ENCODE measurements at regions not wholly inside any gene's neighbourhood (a gene's known extent, or its start where the extent isn't known, plus 50 kb on each side); places are given as distances from the start of the nearest gene placed in this dataset.
A peak's percentile ranks its signal among the peaks of the same experiment; 100 is the strongest.
"Not testable (repeated sequence)": the region's sequence is repeated elsewhere in the genome, so short reads cannot be mapped to it uniquely, and the experiment has no call there.

DNA sequence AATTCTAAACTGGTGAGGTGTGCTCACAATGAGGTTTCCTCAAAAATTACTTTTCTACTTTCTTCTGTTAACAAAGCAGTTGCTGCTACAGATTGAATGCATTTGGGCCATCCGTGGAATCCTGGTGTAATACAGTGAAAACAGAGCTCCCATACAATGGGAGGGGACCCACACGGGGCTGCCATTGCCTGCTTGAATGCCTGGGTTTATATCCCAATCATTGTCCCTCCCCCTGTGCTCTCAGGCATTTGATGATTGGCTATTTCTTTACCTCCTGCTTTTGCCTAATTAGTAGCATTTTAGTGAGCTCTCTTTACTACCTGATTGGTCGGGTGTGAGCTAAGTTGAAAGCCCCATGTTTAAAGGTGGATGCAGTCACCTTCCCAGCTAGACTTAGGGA lies 52.9 kb upstream of the CSF1 start:
- not testable (repeated sequence) for DNase-seq (ENCODE audit: low spot score)

DNA sequence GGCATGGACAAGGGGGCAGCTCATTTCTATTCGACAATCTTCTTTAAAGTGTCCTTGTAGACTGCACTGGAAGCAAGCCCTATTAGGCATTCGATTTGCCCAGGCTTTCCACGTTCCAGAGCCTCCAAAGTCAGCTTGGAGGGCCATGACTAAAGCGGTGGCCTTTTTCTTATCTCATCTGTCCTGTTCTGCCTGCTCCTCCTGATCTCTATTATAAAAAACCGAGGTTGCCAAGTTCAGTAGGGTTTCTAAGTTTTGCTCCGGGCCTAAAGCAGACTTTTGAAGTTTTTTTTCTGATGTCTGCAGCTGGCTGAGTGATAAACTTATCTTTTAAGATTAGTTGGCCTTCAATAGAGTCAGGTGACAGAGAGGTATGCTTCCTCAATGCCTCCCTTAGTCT lies 54.7 kb upstream of the CSF1 start:
- not testable (repeated sequence) for DNase-seq (ENCODE audit: low spot score)

DNA sequence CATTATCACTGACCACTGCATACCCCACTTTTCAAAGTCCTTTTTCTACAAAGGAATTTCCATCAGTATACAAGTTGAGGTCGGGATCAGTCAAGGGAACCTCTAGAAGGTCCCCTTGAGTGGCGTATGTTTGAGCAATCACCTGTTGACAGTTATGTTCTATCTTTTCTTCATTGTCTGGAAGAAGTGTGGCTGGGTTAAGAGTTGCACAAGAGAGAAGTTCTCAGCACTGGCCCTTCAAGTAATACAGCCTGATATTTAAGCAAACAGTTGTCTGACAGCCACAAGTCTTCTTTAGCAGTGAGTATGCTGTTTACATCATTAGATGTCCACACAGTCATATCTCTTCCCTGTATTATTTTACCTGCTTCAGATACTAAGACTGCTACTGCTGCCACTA lies 56.7 kb upstream of the CSF1 start:
- DNase-seq (ENCODE audit: low spot score), result not testable (repeated sequence)

DNA sequence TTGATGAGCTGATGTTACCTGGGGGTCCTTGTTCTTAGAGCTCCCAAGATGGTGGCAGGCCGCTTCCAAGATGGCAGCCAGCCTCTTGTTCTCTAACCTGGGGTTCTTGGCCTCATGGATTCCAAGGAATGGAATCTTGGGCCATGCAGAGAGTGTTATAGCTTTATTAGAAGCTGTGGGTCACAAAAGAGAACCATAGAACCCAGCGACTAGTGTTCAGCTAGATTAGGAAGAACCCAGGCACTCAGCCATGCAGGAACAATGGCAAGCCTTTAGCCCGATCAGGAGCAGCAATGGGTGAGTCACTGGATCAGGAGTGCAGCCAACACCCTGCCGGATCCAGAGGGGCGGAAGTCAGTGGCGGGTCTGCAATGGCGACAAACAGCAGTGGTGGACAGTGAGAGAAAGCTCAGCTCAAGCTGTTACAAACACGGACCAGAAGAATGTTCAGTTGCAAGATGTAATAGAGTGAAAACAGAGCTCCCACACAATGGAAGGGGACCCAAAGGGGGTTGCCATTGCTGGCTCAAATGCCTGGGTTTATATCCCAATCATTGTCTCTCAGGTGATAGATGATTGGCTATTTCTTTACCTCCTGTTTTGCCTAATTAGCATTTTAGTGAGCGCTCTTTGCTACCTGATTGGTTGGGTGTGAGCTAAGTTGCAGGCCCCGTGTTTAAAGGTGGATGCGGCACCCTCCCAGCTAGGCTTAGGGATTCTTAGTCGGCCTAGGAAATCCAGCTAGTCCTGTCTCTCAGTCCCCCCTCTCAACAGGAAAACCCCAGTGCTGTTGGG lies 58.2 kb upstream of the CSF1 start:
- DNase-seq (ENCODE audit: low spot score), result not testable (repeated sequence)

DNA sequence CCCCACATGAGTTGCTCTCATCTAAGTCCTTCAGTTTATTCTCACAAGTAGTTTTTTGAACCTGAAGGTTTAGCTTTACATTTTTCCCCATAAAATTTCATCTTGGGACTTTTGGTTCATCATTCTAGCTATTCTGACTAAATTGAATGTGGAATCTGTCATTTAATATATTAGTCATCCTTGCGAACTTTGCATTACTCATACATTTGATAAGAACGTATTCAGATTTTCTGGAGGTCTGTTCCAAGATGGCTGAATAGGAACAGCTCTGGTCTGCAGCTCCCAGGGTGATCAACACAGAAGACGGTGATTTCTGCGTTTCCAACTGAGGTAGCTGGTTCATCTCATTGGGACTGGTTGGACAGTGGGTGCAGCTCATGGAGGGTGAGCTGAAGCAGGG lies 59.8 kb upstream of the CSF1 start:
- no peak for DNase-seq (ENCODE audit: low spot score)

DNA sequence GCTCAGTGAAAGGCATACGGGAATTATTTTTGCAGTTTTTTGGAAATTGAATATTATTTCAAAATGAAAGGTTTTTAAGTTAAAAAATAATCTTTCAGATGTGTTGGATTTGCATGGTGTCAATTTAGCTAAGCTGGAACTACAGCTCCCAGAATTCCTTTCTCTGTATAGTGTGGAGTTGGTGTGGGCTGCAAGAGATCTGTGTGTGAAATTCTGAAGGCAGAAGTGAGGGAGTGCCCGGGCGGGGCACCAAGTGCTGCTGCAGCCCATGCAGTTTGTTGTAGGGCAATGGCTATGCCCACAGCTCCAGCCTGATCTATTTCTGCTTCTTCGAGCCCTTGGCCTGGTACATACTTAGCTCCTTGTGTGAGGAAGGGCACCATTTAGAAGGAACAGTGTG lies 60.5 kb upstream of the CSF1 start:
- no peak for DNase-seq (ENCODE audit: low spot score)

DNA sequence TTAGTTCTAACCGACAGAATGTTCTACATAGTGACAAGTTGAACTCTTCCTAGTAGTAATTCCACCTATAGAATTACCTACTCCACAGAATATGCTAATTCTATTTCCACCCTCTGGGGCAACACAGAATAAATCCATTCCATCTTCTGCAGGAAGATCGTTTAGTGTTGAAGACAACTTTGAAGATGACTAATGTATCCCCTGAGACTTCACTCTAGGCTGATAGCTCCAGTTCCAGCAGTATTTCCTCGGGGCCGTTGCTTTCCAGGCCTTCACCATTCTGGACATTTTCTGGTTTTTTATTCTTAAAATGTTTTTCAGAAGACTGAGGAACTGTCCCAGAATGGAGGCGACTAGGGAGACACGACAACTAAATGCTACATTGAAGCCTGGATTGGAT lies 61.0 kb upstream of the CSF1 start:
- no peak for DNase-seq (ENCODE audit: low spot score)

DNA sequence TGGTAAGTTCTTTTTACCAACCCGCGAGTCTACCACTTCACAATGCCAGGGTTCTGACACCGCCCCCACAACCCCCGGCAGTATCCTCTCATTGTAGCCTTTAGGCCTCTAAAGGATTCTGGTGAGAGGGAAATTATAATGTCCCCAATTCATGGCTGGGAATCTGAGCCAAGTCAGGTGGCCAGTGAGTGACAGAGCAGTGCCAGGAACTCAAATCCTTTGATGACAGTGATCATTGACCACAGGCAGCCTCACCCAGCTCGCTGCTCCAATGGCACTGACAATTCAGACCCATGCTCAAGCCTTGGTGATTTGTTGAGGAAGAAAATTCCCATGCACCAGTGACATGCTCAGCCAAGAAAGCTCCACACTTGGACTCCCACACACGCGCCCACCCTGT lies 63.4 kb upstream of the CSF1 start:
- no peak for DNase-seq (ENCODE audit: low spot score)

DNA sequence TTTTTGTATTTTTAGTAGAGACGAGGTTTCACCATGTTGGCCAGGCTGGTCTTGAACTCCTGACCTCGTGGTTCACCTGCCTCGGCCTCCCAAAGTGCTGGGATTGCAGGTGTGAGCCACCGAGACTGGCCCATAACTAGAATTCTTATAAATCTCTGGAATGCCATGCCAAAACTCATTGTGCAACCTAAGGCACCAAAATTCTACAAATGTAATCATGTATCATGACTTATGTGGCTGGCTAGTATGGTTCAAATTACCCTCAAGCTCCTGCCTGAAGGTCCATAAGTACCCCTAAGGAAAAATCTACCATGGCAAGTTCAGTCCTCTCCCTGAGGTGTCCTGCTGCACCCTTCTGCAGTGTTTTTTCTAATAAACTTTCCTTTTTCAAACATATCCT lies 63.8 kb upstream of the CSF1 start:
- DNase-seq (ENCODE audit: low spot score), result no peak

DNA sequence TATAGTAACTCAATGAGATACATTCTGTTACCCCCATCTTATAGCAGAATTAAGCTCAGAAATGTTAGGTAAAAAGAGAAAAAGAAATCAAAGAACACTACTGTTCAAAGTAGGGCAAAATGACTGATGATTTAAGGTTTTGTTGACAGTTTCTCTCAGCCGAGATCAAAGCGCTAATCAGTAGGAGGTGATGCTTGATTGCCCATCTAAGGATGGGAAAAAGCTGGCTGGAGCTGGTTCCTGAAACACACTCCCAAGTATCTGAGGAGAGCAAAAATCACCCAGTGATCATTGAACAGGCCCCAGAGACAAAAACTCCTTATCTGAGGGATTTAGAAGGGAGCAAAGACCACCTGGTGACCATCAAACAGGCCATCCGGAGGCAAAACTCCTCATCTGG lies 64.5 kb upstream of the CSF1 start:
- DNase-seq (ENCODE audit: low spot score), result no peak

DNA sequence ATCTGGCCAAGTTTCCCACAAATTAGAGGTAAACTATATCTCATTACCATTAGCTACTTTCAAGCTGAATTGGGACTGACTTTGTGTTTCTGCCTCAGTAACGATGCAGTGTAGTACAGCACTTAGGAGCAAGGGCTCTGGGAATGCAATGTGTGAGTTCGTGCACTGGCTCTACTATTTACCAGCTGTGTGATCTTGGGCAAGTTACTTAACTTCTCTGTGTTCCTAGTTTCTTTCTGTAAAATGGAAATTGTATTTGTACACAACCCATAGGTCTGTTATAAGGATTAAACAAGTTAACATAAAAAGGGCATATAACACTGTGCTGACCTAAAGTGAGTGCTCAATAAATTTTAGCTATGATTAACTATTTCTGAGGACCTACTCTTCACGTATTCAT lies 65.0 kb upstream of the CSF1 start:
- DNase-seq (ENCODE audit: low spot score), result no peak

DNA sequence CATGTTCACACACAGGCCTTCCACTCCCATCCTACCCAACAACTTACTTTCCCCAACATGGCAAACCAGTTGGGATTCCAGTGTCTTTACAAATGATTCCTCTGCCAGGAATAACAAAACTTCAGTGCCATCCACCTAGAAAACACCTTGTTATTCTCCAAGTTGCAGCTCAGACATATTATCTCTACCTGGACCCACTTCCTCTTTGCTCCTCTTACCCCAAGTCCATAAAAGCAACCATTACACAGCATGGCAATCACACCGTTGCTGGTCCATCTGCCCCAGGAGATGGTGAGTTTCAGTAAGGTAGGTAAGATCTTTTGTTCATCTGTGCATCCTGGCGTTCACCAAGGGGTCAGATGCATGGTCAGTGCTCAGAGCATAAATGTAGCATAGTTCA lies 66.0 kb upstream of the CSF1 start:
- no peak for DNase-seq (ENCODE audit: low spot score)

DNA sequence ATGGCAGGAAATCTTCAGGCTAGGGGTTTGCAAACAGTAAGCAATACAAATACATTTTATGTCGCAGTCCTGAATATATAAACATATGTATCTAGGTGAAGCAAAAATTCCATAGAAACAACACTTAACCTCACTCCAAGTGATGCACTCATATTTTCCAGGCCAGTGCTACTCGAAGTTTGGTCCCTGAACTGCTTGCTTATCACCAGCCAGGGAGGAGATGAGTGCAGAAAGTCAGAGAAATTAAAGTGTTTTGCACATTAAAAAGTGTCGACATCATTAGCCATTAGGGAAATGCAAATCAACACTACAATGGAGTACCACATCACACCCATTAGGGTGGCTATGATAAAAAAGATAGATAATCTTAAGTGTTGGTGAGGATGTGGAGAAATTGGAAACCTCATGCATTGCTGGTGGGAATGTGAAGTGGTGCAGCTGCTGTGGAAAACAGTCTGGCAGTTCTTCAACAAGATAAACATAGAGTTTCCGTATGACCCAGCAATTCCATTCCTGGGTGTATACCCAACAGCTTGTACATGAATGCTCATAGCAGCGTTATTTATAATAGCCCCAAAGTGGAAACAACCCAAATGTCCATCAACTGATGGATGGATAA lies 70.5 kb upstream of the CSF1 start:
- DNase-seq (ENCODE audit: low spot score), result no peak

DNA sequence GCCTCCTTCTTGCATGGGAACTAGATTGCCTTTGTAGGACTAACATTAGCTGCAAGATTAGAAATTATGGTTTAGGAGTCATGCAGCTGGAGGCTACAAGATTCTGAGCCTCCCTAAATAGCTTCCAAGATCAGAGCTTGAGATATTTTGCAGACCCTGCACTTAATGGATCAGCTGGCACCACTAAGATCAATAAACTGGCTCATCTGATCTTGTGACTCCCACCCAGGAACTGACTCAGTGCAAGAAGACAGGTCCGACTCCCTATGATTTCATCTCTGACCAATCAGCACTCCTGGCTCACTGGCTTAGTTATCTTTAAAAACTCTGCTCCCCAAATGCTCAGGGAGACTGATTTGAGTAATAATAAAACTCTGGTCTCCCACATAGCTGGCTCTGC lies 71.4 kb upstream of the CSF1 start:
- not testable (repeated sequence) for DNase-seq (ENCODE audit: low spot score)

DNA sequence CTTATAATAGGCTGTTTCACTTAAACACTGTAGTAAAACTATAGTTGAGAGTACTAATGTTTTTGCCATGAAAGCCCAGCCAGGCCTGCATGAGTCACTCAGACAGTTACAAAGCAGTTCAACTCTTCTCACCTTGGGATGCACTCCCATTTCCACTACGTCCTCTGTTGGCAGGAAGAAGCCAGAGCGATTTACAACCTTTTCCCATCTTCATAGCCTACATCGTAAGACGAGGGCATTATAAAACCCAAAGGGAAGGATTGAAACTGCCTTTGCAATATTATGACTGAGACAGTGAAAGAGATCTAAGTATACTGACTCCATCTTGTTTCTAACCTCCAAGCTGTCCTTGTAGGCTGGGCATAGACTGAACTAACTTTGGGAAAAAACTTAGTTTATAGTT lies 71.8 kb upstream of the CSF1 start:
- DNase-seq (ENCODE audit: low spot score), result peak; percentile 42

DNA sequence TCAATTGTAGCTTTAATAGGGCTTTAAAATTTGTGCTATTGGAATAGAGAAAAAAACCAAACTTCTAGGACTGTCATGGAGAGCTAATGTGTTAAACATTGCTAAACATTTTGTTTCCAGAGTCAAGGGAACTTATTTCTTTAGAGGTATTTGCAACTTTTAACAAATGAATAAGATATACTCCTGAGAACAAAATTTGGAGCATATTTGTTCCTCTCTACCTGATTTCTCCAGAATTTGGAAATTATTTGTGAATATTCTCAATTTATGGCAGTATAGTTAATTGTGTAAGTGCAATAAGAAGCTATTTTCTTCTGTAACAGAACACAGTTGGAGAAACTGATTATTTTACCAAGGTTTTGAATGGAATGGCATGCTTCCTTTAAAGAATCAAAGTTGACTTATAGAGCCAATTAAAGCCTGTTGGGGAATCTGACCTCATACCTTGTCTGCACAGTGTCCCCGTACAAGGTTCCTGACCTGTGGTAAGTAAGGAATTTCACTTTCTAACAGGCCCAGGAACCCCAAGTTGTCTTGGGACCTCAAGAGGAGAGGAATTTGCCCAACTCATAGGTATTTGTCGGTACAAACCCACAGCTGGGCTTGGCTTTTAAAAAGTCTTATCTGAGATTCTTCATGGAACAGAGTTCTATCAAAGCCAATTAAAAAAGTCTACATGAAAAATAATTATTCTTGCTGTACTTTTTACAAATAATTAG lies 72.6 kb upstream of the CSF1 start:
- no peak for DNase-seq (ENCODE audit: low spot score)

DNA sequence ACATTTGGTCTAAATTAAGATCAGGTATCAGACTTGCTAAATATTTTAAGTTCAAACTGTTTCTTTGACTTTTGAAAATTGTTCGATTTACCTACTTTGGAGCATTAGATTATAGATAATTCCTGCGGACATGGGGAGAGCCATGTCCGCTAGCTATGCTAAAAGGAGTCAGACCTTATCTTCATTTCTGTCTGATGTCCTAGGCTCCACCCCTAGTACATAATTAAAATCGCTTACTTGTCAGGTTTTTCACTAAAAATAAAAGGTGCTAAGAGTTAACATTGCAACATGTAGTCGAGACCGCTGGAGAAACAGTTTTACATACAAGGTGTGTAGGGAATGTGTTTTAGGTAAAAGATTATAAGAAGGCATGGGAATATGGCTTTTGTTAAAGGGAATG lies 71.9 kb upstream of the EPS8L3 start:
- DNase-seq (ENCODE audit: low spot score), result not testable (repeated sequence)

DNA sequence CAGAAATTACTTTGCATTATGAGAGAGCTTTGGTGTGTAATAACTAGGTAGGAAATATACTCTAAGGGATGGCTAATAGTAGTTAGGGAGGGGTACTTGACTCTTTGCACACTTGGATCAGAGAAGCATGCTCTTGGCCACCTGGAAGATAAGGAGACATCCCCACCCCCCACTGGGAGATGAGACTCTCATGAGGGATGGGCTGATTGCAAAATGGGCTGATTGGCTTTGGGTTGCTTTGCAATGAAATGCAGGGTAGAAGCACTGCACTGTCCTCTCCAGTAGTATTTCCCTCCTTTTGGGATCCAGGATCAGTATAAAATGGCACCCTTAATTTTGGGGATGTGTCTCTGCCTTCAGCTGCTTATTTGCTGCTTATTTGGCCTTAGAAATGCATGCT lies 71.2 kb upstream of the EPS8L3 start:
- DNase-seq (ENCODE audit: low spot score), result no peak

DNA sequence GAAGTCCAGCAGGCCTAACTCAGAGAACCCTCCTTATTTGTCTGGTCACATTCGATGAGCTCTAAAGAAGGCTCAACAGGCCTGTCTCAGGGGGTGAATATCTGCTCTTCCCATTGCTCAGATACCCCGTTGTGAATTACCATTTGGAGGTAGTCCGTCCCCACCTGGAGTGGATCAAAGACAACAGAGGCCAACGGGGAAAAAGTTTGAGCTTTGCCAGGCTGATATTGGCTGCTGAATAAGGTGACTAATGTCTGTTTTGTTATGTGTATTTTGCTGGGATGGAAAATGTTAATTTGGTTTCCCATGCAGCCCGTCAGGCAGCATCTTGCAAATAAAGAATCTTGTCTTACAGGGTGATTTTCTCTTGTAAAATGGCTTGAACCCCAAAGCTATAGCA lies 69.2 kb upstream of the EPS8L3 start:
- no peak for DNase-seq (ENCODE audit: low spot score)

DNA sequence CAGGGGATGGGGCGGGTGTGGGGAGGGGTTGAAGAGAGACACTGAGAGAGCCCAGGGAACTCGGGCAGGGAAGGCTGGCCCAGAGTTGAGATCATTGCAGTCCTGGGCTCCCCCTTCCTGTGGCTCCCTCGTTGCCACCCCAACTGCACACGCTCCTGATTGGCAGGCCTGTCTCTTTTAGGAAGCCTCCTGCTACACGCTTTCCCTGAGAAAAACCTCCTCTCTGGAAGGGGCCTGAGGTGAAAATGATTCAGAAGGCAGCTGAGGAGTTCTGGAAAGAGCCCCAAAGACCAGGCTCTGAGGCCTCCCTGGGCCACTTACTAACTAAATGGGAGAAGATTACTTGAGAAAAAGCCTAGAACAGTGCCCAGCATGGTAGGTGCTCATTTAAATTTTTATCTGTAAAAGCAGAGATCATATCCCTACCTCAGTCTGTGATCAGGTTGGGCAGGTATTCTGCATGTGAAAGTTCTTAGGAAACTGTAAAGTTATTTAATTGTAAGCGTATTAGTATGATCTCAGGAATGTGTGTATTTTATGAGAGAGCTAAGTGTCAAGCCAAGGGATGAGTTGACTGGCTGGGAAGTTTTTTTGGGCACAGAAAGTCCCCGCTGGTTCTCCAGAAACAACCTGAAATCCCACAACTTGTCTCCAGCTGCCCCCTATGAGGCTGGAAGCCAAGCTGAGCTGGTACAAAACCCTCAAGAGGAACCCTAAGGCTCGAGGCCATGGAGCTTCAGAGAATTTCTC lies 65.2 kb upstream of the EPS8L3 start:
- DNase-seq (ENCODE audit: low spot score), result no peak

DNA sequence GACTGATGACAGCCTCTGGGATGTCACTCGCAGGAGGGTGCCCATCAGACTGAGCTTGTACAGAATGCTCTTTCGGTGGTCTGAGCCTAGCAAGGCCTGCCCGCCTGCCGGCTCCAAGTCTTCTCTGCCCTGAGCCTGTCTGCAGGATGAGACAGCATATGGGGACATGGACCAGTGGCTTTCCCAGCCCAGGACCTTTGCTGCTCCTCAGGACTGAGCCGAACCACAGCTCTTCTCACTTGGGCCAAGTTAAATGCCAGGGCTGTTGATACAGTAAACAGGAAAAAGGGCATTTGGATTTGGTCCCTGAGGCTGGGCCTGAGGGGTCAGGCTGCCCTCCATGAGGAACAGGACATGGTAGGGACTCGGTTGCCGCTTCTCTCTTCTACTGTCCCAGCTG lies 64.3 kb upstream of the EPS8L3 start:
- DNase-seq (ENCODE audit: low spot score), result no peak

DNA sequence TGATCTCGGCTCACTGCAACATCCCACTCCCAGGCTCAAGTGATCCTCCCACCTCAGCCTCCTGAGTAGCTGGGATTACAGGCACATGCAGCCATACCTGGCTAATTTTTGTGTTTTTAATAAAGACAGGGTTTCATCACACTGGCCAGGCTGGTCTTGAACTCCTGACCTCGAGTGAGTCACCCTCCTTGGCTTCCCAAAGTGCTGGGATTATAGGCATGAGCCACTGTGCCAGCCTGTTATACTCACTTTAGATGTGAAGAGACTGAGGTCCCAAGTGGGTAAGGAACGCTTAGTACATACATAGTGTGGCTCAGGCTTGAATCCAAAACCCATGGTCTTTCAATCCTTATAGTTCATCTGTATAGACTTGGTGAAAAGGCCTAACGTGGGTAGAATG lies 63.7 kb upstream of the EPS8L3 start:
- no peak for DNase-seq (ENCODE audit: low spot score)

DNA sequence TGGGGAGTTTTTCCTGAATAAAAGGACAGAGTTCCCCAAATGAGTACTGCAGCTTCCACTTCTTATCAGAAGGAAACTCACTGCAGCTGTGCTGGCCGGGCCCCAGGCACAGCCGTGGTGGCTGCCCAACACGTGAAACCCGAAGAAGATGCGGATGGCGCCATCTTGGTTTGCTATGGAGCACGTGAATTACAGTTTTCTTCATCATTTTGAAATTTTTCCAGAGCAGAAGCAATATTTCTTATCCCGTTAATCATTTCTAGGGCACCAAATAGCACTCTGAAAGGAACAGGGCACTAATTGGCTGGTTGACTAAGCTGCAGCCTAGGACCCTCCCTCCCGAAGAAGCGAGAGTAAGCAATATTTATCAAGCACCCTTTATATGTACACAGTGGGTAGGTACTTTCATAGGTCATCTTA lies 63.2 kb upstream of the EPS8L3 start:
- no peak for DNase-seq (ENCODE audit: low spot score)
